ENCODE measurements at regions not wholly inside any gene's neighbourhood (a gene's known extent, or its start where the extent isn't known, plus 50 kb on each side); places are given as distances from the start of the nearest gene placed in this dataset.
"Not testable (repeated sequence)": the region's sequence is repeated elsewhere in the genome, so short reads cannot be mapped to it uniquely, and the experiment has no call there.

DNA sequence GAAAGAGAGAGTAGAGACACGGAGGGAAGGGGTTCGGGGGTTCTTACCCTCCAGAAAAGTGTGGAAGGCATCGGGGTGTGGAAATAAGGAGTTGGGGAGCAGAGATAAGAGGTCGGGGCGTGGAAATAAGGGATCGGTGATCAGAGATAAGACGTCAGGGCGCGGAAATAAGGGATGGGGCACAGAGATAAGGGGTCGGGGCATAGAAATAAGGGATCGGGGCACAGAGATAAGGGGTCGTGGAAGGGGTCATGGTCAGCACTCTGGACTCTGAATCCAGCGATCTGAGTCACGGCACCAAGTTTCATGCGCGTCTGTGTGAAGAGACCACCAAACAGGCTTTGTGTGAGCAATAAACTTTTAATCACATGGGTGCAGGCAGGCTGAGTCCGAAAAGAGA is 119.1 kb downstream of the PCDH10 start:
- Mint-ChIP-seq H3K9me3 (ENCODE audit: unreplicated experiment) (no peaks in the 10 kb centered on the region), H3K4me3 (ENCODE audit: unreplicated experiment) (no peak overlapping the region), H3K27me3 (ENCODE audit: insufficient read depth, unreplicated experiment) (no peaks in the 10 kb centered on the region), H3K27ac (ENCODE audit: low read depth, unreplicated experiment) (no peak overlapping the region), H3K36me3 (ENCODE audit: insufficient read depth, unreplicated experiment) (no peaks in the 10 kb centered on the region), H3K4me1 (ENCODE audit: insufficient read depth, unreplicated experiment) (no peaks in the 10 kb centered on the region)
- no TSS peak for BruUV-seq (replicated peaks)
- ChIA-PET CTCF (no interaction called here), POLR2A (interaction anchor here (0.7 kb wide), 1 partner anchor 167 kb away, joined by 3 read pairs; no protein-coding TSS in a partner anchor)
- no peak for DNase-seq (ENCODE audit: unreplicated experiment)
- intact Hi-C loops (cut with micrococcal nuclease): no loop called here
- TF ChIP-seq, protein P1, sequence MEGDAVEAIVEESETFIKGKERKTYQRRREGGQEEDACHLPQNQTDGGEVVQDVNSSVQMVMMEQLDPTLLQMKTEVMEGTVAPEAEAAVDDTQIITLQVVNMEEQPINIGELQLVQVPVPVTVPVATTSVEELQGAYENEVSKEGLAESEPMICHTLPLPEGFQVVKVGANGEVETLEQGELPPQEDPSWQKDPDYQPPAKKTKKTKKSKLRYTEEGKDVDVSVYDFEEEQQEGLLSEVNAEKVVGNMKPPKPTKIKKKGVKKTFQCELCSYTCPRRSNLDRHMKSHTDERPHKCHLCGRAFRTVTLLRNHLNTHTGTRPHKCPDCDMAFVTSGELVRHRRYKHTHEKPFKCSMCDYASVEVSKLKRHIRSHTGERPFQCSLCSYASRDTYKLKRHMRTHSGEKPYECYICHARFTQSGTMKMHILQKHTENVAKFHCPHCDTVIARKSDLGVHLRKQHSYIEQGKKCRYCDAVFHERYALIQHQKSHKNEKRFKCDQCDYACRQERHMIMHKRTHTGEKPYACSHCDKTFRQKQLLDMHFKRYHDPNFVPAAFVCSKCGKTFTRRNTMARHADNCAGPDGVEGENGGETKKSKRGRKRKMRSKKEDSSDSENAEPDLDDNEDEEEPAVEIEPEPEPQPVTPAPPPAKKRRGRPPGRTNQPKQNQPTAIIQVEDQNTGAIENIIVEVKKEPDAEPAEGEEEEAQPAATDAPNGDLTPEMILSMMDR (IDR thresholded peaks at IDR 0.05; ENCODE audit: unreplicated experiment): no peak

DNA sequence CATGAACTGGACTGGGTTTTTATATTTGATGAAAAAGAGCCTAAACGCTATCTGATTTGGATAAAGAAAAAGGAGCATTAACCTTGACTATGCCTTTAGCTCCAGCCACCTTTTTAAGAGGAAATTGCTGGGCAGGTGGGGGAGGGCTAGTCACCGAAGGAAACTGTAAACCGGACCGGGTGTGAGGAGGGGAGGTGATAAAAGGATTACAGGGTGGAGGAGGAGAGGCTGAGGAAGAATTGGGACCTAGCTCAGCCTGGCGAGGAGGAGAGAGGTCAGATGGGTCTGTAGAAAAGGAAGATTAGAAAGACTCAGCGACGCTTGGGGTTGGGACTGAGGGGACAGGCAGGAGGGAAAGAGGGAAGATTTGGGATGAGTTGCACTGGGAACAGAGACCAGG is 118.4 kb downstream of the PCDH10 start:
- H3K9me3 Mint-ChIP-seq (ENCODE audit: unreplicated experiment); intact Hi-C loops (cut with micrococcal nuclease); DNase-seq (ENCODE audit: unreplicated experiment); H3K4me3 Mint-ChIP-seq (ENCODE audit: unreplicated experiment); H3K27ac Mint-ChIP-seq (ENCODE audit: low read depth, unreplicated experiment); H3K4me1 Mint-ChIP-seq (ENCODE audit: insufficient read depth, unreplicated experiment); H3K36me3 Mint-ChIP-seq (ENCODE audit: insufficient read depth, unreplicated experiment); BruUV-seq (replicated peaks); CTCF ChIA-PET; H3K27me3 Mint-ChIP-seq (ENCODE audit: insufficient read depth, unreplicated experiment): not testable (repeated sequence)
- POLR2A ChIA-PET: interaction anchor here (0.7 kb wide), 1 partner anchor 168 kb away, joined by 3 read pairs; no protein-coding TSS in a partner anchor

DNA sequence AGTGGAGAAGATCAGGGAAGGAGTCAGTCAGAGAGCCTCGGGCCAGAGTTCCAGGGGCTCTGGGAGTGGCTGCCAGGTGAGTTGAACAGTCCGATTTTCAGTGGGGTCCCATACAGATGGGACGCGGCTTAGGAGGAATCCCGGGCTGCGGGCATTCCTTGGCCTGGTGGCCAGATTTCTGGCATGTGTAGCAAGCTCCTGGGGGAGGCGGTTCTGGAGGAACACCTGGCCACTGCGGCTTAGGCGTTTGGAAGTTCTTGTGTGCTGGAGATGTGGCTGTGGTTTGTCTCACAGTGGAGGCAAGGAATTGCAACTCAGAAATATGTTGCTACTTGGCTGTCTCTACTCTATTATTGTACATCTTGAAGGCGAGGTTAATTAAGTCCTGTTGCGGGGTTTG is 117.9 kb downstream of the PCDH10 start:
- H3K4me1 Mint-ChIP-seq (ENCODE audit: insufficient read depth, unreplicated experiment); H3K4me3 Mint-ChIP-seq (ENCODE audit: unreplicated experiment); H3K27me3 Mint-ChIP-seq (ENCODE audit: insufficient read depth, unreplicated experiment); POLR2A ChIA-PET; H3K9me3 Mint-ChIP-seq (ENCODE audit: unreplicated experiment); intact Hi-C loops (cut with micrococcal nuclease); DNase-seq (ENCODE audit: unreplicated experiment); BruUV-seq (replicated peaks); CTCF ChIA-PET; H3K36me3 Mint-ChIP-seq (ENCODE audit: insufficient read depth, unreplicated experiment); H3K27ac Mint-ChIP-seq (ENCODE audit: low read depth, unreplicated experiment): not testable (repeated sequence)

DNA sequence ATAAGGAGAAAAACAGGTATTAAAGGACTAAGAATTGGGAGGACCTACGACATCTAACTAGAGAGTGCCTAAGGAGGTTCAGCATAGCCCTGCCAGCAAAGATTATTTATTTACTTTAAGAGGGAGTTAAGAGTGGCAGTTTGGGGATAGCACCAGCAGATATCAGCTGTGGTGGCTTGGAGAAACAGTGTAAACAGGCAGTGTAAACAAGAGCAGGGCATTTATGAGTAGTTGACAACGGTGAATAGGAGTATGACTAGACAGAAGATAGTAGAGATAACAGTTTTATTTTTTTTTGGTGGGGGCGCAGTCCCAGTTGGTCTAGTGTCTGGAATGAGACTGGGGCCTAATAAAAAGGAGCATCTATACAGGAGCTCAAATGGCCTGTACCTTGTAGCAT is 115.2 kb downstream of the PCDH10 start:
- H3K27ac Mint-ChIP-seq (ENCODE audit: low read depth, unreplicated experiment); POLR2A ChIA-PET; DNase-seq (ENCODE audit: unreplicated experiment); H3K4me3 Mint-ChIP-seq (ENCODE audit: unreplicated experiment); intact Hi-C loops (cut with micrococcal nuclease); CTCF ChIA-PET; H3K27me3 Mint-ChIP-seq (ENCODE audit: insufficient read depth, unreplicated experiment); H3K4me1 Mint-ChIP-seq (ENCODE audit: insufficient read depth, unreplicated experiment); BruUV-seq (replicated peaks); H3K9me3 Mint-ChIP-seq (ENCODE audit: unreplicated experiment); H3K36me3 Mint-ChIP-seq (ENCODE audit: insufficient read depth, unreplicated experiment): not testable (repeated sequence)

DNA sequence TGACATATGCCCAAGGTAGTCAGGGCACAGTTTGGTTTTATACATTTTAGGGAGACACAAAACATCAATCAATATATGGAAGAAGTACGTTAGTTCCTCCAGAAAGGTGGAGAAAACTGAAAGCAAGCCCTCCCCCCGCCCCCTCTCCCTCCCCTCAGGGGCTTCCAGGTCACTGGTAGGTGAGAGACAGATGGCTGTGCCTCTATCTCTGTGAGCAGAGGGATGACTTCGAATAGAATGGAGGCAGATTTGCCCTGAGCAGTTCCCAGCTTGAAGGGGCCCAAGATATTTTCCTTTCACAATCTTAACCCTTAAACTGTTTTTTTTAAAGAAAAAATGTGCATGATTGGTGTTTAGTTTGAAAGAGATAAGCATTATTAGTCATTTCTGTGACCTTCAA is 114.0 kb downstream of the PCDH10 start:
- TF ChIP-seq, protein P1 (IDR thresholded peaks at IDR 0.05; ENCODE audit: unreplicated experiment): no peak
- no peaks in the 10 kb centered on the region for H3K27me3 Mint-ChIP-seq (ENCODE audit: insufficient read depth, unreplicated experiment)
- H3K9me3 Mint-ChIP-seq (ENCODE audit: unreplicated experiment): no peaks in the 10 kb centered on the region

More for the DNA sequence above, 114.0 kb downstream of the PCDH10 start:
- H3K27ac Mint-ChIP-seq (ENCODE audit: low read depth, unreplicated experiment): no peak overlapping the region
- ChIA-PET CTCF (interaction anchor here (0.6 kb wide), 1 partner anchor 95 kb away, joined by 4 read pairs; no protein-coding TSS in a partner anchor), POLR2A (interaction anchor here (0.6 kb wide), 1 partner anchor 9 kb away, joined by 3 read pairs; no protein-coding TSS in a partner anchor)
- H3K4me1 Mint-ChIP-seq (ENCODE audit: insufficient read depth, unreplicated experiment): no peaks in the 10 kb centered on the region
- BruUV-seq (replicated peaks): no TSS peak
- DNase-seq (ENCODE audit: unreplicated experiment): no peak
- no peak overlapping the region for H3K4me3 Mint-ChIP-seq (ENCODE audit: unreplicated experiment)
- intact Hi-C loops (cut with micrococcal nuclease): no loop called here
- H3K36me3 Mint-ChIP-seq (ENCODE audit: insufficient read depth, unreplicated experiment): no peaks in the 10 kb centered on the region

All from MCF 10A (cell line).